ENCODE measurements at regions not wholly inside any gene's neighbourhood (a gene's known extent, or its start where the extent isn't known, plus 50 kb on each side); places are given as distances from the start of the nearest gene placed in this dataset.

DNA sequence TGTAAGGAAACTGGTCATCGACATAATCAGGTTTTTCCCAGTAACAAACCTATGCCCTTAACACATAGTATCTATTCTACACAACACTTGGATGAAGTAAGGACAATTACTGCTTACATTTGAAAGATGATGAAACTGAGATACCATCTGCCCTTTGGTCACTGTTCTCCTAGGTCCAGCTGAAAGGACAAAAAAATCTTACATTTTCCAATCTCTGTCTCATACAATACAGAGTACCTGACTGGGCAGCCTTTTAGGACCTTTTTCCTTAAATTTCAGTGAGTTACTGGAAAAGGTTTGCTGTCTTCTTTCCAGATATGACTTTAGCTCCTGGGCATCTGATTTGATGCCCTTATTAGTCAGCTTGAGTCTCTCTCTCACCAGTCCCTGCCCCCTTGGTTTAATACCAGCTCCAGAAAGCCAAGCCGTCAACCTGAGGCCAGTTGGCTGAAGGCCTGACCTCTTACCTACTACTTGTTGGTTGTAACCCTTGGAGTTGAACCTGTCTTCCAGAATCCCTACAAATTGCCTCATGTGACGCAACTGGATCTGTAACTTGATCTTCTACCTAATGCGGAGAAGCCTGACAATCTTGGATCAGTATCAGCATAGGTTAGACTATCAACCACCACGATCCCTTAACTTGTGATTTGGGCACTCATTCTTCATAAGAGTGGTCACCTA, 355.3 kb upstream of the ZNF385D start:
- no peak for DNase-seq
- Histone ChIP-seq H3K4ac (ENCODE audit: low read depth, low read length) (no peak overlapping the region), H3K14ac (ENCODE audit: insufficient read depth, low read length) (no peak overlapping the region), H3K27ac (ENCODE audit: insufficient read length, low read depth, low read length) (no peak overlapping the region), H4K8ac (replicated peaks; ENCODE audit: insufficient read length, low read depth, low read length) (no peak overlapping the region), H3K79me1 (ENCODE audit: insufficient read depth, low read depth, low read length, poor library complexity, severe bottlenecking) (no peaks in the 10 kb centered on the region), H3K56ac (ENCODE audit: insufficient read length, low read depth, low read length) (no peak overlapping the region), H3K18ac (ENCODE audit: insufficient read length, low read depth, low read length) (no peak overlapping the region), H3K9me3 (ENCODE audit: control insufficient read depth, low read depth, low read length) (no peaks in the 10 kb centered on the region), H4K91ac (ENCODE audit: insufficient read length, low read depth, low read length) (no peak overlapping the region), H2AFZ (ENCODE audit: low read length) (no peak overlapping the region), H3K4me2 (ENCODE audit: insufficient read depth, insufficient read length, low read length) (no peak overlapping the region), H3K23ac (ENCODE audit: insufficient read length, low read depth, low read length) (no peak overlapping the region), H3K9ac (ENCODE audit: extremely low read depth, insufficient read length, low read length) (no peak overlapping the region), H3T11ph (ENCODE audit: low read length) (no peak overlapping the region), H2BK20ac (ENCODE audit: low read depth, low read length, poor library complexity, severe bottlenecking) (no peak overlapping the region), H3K4me1 (ENCODE audit: insufficient read depth, low read length) (no peaks in the 10 kb centered on the region), H2BK5ac (ENCODE audit: insufficient read length, low read length) (no peak overlapping the region), H2AK5ac (ENCODE audit: insufficient read length, low read length) (no peak overlapping the region), H2BK120ac (ENCODE audit: low read depth, low read length, poor library complexity, severe bottlenecking) (no peak overlapping the region), H2BK12ac (ENCODE audit: insufficient read length, low read depth, low read length) (no peak overlapping the region), H4K5ac (ENCODE audit: insufficient read length, low read depth, low read length) (no peak overlapping the region), H3K27me3 (ENCODE audit: insufficient read depth, low read length) (no peaks in the 10 kb centered on the region), H3K23me2 (ENCODE audit: insufficient read length, low read depth, low read length, poor library complexity, severe bottlenecking) (no peaks in the 10 kb centered on the region), H3K79me2 (ENCODE audit: insufficient read depth, low read length) (no peaks in the 10 kb centered on the region), H2BK15ac (ENCODE audit: low read depth, low read length) (no peak overlapping the region), H4K20me1 (ENCODE audit: control insufficient read depth, insufficient read depth, insufficient read length) (no peaks in the 10 kb centered on the region)
- WGBS (ENCODE audit: extremely low coverage, insufficient read length, low lambda C conversion rate) = no CpG with 5 or more reads among the region's 5 CpGs
- no peaks in the 10 kb centered on the region for H3K4me1 Mint-ChIP-seq
- no peaks in the 10 kb centered on the region for H3K36me3 Mint-ChIP-seq (ENCODE audit: insufficient read depth in 1 of 3, low read depth in 3 of 3)
- no peak overlapping the region; a peak in 1 of 7 replicates for H3K27ac Mint-ChIP-seq
- TF ChIP-seq, protein P1, sequence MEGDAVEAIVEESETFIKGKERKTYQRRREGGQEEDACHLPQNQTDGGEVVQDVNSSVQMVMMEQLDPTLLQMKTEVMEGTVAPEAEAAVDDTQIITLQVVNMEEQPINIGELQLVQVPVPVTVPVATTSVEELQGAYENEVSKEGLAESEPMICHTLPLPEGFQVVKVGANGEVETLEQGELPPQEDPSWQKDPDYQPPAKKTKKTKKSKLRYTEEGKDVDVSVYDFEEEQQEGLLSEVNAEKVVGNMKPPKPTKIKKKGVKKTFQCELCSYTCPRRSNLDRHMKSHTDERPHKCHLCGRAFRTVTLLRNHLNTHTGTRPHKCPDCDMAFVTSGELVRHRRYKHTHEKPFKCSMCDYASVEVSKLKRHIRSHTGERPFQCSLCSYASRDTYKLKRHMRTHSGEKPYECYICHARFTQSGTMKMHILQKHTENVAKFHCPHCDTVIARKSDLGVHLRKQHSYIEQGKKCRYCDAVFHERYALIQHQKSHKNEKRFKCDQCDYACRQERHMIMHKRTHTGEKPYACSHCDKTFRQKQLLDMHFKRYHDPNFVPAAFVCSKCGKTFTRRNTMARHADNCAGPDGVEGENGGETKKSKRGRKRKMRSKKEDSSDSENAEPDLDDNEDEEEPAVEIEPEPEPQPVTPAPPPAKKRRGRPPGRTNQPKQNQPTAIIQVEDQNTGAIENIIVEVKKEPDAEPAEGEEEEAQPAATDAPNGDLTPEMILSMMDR (conservative IDR thresholded peaks at IDR 0.05) = no peak
- H3K4me3 Mint-ChIP-seq = no peak overlapping the region
- H3K9me3 Mint-ChIP-seq = no peaks in the 10 kb centered on the region
- H3K27me3 Mint-ChIP-seq (ENCODE audit: low read depth) = no peaks in the 10 kb centered on the region
